NCI-H345 treated with DMSO at 0.1 percent for 48 hours (cell line): ENCODE measurements at regions not wholly inside any gene's neighbourhood (a gene's known extent, or its start where the extent isn't known, plus 50 kb on each side); places are given as distances from the start of the nearest gene placed in this dataset.

Source experiments
- DNase-seq: peaks from one replicate; lab custom pipeline; 2025; ENCODE audit not compliant: unreplicated experiment; lab: John Stamatoyannopoulos, UW

GRCh38 chr4:178738026-178738425 lies 1295.8 kb upstream of the AGA start:
- no peak for DNase-seq

DNA sequence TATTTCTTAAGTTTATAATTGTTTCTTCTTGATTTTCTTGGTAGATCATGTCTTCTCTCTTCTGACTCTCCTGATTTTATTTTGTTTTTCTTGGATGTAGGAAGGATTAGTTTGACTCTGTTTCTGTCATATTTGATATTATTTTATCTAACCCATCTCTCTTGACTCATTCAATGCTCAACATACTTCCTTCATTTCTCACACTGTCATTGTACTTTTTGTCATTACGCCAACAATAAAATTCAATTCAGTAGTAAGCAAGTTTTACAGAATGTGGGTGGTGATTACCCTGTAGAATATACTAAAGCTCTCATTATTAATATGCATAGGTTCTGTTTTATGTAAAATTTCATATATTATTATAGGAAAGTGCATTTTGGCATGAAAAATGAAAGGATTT lies 1303.0 kb upstream of the AGA start:
- DNase-seq, result no peak

GRCh38 chr4:178752954-178753525 lies 1310.8 kb upstream of the AGA start:
- no peak for DNase-seq

DNA sequence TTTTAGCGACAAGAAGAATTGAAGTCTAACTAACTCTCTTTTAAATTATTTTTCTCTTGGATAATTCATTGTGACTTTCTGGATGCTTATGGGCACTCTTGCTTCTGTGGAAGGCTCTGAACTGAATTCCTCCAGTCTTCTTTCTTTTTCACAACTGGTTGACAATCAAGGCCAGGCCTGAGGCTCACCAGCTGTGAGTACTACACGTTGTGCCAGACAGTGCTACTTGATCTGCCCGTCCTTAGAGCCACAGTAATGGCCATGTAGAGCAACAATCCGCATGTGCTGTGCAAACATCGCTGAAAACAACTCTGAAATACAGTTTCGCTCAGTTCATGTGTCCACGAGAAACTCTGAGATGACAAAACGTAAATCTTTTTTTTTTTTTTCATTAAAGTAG lies 1336.3 kb upstream of the AGA start:
- no peak for DNase-seq

DNA sequence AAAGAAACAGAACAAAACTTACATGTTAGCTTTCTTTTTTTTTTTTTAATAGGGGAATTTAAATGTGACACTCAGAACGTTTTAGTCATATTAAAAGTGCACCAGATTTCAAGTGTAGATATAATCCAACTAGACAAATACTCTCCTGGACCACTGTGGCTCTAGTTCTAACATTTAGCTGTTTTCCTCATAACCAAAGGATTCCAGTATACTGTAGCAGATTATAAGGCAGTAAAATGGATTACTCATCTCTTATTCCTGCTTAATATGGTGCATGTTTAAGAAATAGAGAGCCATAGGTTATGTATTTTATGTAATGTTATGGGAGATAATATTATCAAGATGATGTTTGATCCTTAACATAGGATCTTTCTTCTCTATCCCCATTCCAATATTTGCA lies 1339.5 kb upstream of the AGA start:
- no peak for DNase-seq

DNA sequence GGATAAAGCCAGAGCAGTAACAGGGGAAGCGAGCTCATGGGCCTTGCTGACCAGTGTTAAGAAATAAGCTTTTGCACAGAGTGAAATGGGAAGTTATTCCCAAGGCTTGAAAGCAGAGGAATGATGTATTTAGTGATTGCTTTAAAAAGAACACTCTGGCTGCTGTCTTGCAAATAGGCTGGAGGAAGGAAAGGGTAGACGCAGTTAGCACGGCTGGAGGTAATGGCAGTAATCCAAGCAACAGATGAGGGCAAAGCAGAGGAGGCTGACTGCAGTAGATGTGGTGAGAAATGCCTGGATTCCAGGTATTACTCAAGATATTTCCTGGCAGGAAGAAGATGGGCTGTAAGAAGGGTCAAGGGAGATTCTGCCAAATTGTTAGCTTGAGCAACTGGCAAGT lies 1342.3 kb upstream of the AGA start:
- DNase-seq, result no peak

DNA sequence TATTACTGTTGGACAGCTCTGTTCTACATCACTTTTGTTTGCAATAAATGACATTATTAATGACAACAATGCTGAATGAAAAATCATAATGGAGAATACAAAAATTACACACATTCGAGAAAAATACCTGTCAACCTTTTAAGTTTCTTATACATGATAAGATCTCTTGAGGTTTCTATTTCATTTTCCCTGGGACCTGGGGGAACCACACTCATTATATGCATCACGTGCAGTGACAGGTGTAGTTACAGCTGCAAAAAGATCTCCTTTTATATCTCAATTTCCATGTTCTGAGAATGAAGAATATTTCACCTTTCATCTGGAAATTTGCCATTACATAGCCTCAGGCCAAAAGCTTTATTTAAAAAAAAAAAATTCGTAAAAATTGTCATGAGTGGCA lies 1347.0 kb upstream of the AGA start:
- no peak for DNase-seq

- no peak for DNase-seq
Measured at GRCh38 chr4:178799204-178799603, 1357.0 kb upstream of the AGA start.

GRCh38 chr4:178808106-178808505 lies 1365.9 kb upstream of the AGA start:
- no peak for DNase-seq

GRCh38 chr4:178809921-178810320 lies 1367.7 kb upstream of the AGA start:
- DNase-seq, result no peak

DNA sequence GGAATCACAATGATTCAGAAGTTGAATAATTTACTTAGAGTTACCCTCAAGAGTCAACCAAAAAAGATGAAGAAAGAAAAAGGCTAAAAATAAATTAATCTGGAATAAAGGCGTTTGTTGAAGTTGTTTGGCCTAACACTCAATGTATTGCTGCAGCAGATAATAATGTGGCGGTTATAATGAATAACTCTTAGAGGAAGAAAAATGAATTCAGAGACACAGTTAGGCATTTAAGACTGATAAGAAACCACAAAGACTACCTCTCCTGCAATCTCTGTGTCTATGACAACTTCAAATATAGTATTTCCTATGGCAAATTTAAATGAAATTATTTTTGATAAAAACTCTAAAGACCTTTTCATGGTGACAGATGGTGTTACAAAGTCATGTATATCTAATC lies 1369.1 kb upstream of the AGA start:
- no peak for DNase-seq

DNA sequence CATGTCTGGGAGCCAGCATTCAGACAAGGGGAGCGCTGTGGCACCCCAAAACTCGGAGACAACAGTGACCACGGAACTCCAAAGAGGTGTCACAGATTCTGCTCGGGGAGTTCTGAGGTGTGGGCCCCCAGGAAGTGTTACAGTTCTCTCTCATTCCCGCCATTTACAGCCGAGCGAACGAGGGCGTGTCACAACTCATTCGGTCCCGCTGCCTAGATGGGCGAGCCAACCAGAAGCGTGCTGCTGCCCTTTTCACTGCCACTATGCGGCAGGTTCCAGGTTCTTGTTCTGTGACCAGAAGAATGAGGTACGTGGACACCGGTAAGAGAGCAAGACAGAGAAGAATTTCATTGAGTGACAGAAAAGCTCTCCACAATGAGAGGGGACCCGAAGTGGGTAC lies 1370.6 kb upstream of the AGA start:
- no peak for DNase-seq

GRCh38 chr4:178814908-178815307 lies 1372.7 kb upstream of the AGA start:
- no peak for DNase-seq

DNA sequence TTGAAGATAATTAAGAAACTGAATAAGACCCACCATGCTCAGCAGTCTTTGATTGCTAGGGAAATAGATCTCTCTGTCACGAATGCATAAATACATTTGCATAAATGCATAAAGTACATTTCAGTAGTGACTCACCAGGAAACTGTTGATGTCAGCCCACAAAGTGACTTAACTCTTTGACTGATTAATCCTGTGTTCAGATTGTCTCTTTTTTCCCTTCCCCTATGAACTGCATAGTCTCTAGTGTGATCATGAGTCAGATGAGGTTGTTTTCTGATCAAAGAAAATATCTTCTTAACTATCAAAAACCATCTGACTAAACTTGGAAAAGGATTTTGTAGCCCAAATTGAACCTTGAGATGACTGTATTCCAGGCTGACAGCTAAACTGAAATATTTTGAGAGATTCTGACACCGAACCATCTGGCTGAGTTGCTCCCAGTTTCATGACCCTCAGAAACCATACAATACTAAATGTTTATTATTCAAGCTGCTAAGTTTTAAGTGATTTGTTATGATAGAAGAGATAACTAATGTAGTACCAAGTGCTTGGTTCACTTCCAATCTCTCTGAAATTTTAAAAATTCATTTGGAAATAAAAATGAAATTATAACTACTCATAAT lies 1381.5 kb upstream of the AGA start:
- no peak for DNase-seq

DNA sequence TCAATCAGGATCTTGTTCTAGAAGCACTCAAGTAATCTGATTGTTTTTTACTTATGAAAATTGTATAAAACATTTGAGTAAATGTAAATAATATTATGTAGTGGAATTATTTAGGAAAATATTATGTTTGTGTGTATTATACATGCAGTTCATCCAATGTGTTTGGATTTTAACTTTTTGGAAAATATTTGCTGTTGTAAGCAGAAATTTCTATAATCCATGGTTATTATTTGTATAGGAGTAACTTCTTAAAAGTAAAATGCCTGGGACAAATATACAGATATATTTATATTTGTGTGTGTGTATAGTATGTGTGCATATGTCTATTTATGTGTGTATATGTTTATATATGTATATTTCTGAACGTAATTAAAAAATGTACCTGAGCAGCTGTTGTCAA lies 1394.6 kb upstream of the AGA start:
- DNase-seq, result no peak

- DNase-seq, result no peak
Measured at GRCh38 chr4:178838776-178839175, 1396.5 kb upstream of the AGA start.

DNA sequence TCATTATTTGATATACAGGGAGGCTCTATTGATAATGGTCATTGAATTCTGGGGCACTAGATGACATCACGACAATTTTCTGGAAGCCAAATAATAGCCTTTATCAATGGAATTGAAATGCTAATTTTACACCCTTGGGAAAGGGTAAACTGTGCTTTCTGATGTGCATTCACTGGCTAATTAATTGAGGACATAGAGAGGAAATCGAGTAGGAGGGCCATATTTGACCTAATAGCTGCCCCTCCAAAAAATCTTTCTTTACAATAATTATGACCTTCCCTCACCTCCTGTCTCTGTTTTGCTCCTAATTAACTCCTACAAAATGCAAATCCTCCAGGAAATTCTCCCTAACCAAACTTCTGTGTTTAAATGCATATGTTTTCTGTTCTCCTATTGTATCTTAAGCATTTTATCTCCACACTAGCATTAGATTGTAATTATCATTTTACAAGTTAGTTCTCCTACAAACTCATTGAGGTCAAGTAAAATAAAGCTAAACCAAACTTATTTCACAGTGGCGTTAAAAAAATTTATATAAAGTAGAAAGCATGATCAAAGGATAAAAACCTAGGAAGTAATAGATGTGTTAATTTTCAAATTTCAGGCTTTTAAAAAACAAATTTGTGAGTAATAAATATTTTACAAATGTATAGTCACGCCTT lies 1414.0 kb upstream of the AGA start:
- DNase-seq, result no peak

- DNase-seq, result no peak
Measured at GRCh38 chr4:178871476-178871875, 1429.2 kb upstream of the AGA start.

DNA sequence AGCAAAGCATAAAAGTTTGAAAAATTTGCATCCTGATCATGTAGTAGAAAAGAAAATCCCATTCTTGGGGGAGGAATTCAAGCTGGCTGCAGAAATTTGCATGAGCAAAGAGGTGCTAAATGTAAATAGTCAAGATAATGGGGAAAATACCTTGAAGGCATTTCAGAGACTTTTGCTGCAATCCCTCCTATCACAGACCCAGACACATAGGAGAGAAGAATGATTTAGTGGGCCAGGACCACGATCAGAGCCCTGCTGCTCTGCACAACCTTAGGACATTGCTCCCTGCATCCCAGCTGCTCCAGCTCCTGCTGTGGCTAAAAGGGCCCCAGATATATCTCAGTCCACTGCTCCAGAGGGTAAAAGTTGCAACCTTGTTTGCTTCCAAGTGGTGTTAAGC lies 1439.7 kb upstream of the AGA start:
- DNase-seq, result no peak

- DNase-seq, result no peak
Measured at GRCh38 chr4:178894126-178894525, 1451.9 kb upstream of the AGA start.

GRCh38 chr4:178899084-178899483 lies 1456.8 kb upstream of the AGA start:
- DNase-seq, result no peak

- no peak for DNase-seq
Measured at GRCh38 chr4:178917756-178918155, 1475.5 kb upstream of the AGA start.

- no peak for DNase-seq
Measured at GRCh38 chr4:178937130-178937529, 1494.9 kb upstream of the AGA start.
